GM18520 (cell line): ENCODE measurements at regions not wholly inside any gene's neighbourhood (a gene's known extent, or its start where the extent isn't known, plus 50 kb on each side); places are given as distances from the start of the nearest gene placed in this dataset.

Source experiments
- ATAC-seq: cut with Tn5 transposase; IDR thresholded peaks from one replicate; pipeline ENCODE4 v1.9.1; 2021; ENCODE audit not compliant: unreplicated experiment

DNA sequence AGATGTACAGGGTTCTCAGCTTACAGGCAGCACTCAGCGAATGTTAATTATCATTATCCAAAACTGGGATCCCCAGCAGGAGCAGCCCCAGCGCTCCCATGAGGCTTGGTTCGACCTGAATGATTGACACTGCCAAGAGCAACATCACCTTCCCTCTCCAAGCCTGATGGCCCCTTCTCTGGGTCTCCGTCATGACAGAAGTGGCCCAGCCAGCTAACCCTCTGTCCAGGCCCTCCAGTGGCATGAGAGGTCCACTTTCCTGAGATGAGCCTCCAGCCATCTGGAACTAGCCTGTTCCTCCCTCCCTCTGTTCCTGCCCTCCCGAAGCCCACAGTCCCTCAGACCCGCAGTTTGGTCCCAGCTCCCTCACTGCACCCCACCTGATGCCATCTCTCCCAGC, 97.0 kb upstream of the RAB6C start:
- ATAC-seq: no peak

DNA sequence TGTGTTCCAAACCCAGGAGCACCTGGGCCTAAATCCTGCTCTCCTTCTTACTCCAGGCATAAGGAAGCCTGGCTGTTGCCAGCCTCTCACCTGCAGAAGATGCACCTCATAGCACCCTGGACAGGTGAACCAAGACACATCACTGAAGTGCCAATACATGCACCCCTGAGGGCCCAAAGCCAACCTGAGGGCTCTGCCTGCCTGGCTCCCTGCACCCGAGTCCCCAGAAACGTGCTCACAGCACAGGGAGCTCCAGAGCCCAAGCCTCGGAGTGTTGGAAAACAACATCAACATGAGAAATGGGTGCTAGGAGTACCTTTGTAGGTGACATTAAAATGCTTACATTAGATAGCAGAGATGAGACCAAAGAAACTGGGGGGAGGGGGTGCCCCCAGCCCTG, 96.3 kb upstream of the RAB6C start:
- no peak for ATAC-seq

- ATAC-seq: no peak
These were observed 95.2 kb upstream of the RAB6C start for GRCh38 chr2:129884221-129884786.

GRCh38 chr2:129885735-129886134, 93.7 kb upstream of the RAB6C start:
- no peak for ATAC-seq

- no peak for ATAC-seq
These were observed 91.7 kb upstream of the RAB6C start for GRCh38 chr2:129887688-129888266.

DNA sequence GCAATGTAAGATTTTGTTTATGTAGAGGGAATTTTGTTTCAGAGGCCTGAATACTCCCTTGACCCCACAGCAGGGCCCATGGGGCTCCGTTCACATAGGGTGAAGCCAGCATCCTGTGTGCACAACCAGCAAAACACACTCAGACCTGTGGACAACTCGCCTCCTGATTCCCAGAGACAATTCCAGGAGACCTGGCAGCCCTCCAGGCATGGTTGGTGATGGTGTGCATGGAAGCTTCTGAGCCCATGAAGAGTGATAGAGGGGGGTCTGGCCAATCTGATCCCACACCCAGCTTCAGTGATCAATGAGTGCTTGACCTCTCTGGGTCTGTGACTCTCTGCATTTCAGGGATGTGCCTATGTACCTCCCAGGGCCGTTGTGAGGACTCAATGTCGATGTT, 91.0 kb upstream of the RAB6C start:
- no peak for ATAC-seq

GRCh38 chr2:129888896-129889295, 90.6 kb upstream of the RAB6C start:
- ATAC-seq: no peak

DNA sequence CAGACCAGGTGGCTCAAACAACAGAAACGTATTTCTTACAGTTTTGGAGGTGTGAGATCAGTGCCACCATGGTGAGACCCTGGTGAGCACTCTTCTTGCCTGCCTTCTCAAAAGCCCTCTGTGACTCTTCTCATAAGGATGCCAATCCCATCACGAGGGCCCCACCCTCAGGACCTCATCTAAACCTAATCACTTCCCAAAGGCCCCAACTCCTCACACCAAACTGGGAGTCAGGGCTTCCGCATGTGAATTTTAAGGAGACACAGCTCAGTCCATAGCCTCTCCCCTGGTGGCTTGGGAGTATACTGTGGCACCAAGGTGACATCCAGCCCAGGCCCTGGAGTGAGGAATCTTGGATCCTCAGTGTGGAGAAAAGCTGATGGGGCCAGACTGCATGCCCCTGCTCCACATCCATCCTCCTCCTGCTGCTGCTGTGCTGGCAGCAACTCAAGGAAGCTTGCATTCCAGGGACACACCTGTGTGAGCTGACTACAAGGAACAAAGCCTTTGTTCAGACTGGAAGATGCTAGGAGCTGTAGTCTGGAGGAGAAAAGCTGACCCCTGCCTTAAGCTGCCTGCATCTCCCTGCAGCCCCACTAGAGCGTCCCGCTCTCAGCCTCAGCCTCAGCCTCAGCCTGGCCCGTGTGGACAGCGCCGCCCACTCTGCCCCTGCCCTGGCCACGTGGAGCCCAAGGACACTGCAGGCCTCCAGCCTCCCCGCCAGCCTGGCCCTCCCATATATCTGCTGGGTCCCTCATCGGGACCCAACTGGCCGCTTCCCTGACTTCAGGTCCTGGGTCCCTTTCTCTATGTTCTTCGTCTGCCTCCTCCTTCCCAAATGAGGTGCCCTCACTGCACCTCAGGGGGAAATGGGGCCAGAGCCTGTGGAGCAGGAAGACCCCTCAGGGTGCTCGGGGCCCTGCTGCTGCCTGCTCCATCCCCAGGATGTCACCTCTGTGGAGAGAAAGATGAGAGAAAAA, 87.8 kb upstream of the RAB6C start:
- no peak for ATAC-seq

DNA sequence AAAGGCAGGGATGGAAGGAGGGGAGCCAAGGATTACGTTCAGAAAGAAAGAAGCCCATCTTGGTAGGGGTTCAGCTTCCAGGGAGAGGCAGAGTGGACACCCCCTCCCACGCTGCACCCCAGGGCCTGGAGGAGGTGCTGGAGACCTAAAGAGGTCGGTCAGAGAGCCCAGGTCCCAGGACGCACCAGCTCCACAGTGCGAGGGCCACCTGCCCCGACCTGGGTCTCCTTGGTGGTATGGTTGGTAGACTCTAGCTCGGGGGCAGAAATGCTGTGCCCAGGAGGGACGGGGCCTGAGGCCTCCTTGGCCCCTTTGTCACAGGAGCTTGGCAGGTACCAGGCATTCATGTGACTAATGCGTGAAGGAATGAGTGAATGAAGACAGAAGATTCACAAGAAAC, 87.1 kb upstream of the RAB6C start:
- no peak for ATAC-seq

- ATAC-seq: no peak
These were observed 86.7 kb upstream of the RAB6C start for GRCh38 chr2:129892773-129893172.

DNA sequence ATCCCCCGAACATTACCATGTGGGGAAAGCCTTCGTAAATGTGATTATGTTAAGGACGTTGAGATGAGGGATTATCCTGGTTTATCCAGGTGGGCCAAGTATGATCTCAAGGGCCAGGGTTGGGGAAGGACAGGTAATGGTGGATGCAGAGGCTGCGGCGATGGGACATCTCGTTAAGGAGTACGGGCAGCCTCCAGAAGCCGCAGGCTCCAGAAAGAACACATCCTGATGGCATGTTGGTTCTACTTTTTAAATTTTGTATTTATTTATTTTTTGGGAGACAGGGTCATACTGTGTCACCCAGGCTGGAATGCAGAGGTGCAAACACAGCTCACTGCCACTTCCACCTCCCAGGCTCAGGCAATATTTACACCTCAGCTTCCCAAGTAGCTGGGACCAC, 86.2 kb upstream of the RAB6C start:
- no peak for ATAC-seq

- no peak for ATAC-seq
These were observed 84.8 kb upstream of the RAB6C start for GRCh38 chr2:129894616-129895015.

DNA sequence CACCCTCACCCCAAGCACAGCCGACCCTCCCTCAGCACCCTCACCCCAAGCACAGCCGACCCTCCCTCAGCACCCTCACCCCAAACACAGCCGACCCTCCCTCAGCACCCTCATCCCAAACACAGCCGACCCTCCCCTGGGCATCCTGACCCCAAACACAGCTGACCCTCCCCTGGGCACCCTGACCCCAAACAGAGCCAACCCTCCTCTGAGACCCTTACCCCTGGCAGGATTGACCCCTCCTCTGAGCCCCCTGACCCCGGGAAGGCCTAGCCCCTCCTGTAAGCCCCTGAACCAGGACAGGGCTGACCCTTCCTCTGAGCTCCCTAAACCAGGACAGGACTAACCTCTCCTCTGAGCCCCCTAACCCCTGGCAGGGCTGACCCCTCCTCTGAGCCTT, 84.4 kb upstream of the RAB6C start:
- ATAC-seq: no peak

DNA sequence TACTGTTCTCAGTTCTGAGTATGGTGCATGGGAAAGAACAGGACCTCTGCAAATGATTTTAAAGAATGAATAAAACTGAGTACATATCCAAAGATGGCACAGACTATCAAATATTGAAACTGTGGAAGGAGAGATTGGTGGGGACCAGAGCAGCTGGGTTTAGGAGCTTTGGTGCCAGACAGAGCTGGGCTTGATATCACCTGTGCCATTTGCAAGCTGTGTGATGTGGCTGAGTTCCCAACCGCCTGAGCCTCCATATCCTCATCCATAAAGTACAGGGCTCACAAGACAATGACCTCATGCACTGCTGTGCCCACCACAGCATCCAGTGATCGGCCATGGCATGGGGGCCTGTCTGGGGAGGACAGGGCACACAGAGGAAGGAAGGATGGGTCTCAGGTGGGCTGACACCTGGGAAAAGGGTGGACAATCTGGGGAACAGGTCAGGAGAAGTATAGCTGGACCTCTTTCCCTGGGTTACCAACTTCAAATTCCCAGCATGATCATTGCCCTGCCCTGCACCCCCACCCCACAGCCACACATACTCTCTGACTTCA, 83.9 kb upstream of the RAB6C start:
- ATAC-seq: no peak

GRCh38 chr2:129896226-129897100, 83.0 kb upstream of the RAB6C start:
- no peak for ATAC-seq

GRCh38 chr2:129901754-129902415, 77.6 kb upstream of the RAB6C start:
- ATAC-seq: no peak

- no peak for ATAC-seq
These were observed 76.5 kb upstream of the RAB6C start for GRCh38 chr2:129902731-129903585.

DNA sequence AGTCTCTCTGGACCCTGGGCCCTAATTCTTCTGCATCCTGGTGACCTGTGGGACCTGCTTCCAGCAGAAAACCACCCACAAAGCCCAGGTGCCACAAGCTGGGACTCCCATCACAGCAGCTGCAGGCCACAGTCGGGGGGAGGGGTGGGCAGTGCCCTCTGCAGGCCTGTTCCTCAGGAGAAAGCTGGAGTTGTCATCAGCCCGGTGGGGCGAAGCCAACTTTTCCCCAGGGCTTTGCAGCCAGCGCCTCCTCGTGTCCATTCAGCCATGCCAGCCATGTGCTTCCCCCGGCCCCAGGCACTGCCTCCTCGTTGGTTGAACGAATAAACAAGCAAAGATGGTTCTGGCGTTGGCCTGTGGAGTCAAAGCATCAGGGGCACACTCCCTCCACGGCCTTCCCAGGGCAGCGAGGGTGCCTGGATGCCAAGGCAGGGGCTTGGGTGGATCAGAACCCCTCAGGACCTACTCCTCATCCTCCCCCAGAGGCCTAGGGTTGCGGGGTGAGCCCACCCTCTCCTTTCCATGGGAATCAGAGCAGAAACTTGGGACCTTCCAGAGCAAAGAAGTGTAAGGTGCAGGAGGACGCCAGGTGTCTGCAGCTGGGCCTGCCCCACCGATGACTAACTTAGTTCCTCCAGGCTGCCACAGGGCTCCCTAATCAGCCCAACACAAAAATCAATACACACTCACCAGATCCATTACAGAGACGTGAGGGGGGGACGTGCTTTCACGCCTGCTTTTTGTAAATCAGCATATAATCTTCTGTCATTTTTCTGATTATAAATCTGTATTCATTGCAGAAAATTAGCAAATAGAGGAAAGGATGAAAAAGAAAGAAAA, 75.7 kb upstream of the RAB6C start:
- ATAC-seq: no peak
